G401 (cell line): ENCODE measurements at regions not wholly inside any gene's neighbourhood (a gene's known extent, or its start where the extent isn't known, plus 50 kb on each side); places are given as distances from the start of the nearest gene placed in this dataset.
"Not testable (repeated sequence)": the region's sequence is repeated elsewhere in the genome, so short reads cannot be mapped to it uniquely, and the experiment has no call there.

Experiments used
- DNase-seq: peaks from one replicate; pipeline ENCODE4 v3.0.0-alpha.2; 2015; ENCODE audit warnings: low spot score
- in situ Hi-C: cut with HindIII; loops from 2 replicates; pipeline ENCODE4 v1.10.0; 2016; ENCODE audit warnings: low sequenced_read_pairs, mixed read lengths

- DNase-seq: no peak
- in situ Hi-C loops: no loop called here
These were observed 208.6 kb upstream of the OR4E1 start for GRCh38 chr14:21882226-21882625.

DNA sequence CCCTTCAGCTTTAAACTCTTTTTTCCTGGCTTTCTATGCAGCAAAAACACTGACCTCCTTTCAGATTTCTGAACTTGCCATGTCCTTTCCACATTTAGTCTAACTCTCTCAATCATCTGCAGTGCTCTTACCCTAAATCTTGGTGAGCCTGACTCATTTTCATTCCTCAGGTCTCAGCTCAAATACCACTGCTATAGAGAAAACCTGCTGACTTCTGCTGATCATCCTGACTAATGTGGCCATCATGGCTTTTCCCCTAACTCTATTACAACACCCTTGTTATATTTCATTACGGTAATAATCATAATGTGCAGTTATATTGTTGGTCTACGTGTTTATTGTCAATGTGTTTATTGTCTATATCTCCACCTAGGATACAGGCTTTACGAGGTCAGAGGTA, 207.3 kb upstream of the OR4E1 start:
- in situ Hi-C loops: no loop called here
- no peak for DNase-seq

GRCh38 chr14:21875791-21876190, 202.2 kb upstream of the OR4E1 start:
- no peak for DNase-seq
- in situ Hi-C loops: no loop called here

GRCh38 chr14:21874946-21875345, 201.3 kb upstream of the OR4E1 start:
- no peak for DNase-seq
- in situ Hi-C loops: no loop called here

DNA sequence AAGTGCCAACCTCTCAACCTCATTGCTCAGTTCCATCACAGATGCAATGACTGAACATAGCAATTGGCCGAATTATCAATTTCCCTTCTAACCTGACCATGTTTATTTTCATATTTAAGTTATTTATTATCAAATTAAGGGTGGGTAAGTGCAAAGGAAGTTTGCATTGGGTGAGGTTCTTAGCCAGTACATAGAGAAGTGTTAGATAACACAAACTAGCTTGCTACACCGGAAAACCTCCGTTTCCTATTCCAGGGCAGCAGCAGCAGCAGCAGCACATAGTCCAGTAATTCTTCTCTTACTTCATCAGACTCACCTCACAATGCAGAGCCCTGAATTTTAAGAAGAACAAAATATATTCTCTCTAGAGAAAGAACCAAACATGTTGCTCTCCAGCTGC, 200.5 kb upstream of the OR4E1 start:
- in situ Hi-C loops: no loop called here
- DNase-seq: no peak

- in situ Hi-C loops: no loop called here
- peak; percentile 23 for DNase-seq
These were observed 194.9 kb upstream of the OR4E1 start for GRCh38 chr14:21868442-21869046.

DNA sequence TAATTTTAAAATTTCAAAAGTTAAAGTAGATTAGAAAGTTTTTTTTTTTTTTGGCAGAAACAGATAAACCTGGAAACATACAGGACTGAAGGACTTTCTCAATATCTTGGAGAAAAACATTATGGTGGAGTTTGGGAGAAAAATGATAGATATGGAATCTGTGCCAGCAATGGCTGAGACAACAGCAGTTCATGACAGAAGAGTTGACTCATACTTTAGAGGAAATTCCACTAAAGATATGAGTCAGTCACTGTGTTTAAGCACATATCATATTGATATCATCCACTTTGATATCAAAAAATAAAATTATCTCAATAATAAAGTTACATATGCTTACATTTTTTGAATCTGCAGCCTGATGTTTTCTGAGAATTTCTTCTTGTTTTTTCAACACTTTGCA, 193.9 kb upstream of the OR4E1 start:
- DNase-seq: no peak
- in situ Hi-C loops: no loop called here

DNA sequence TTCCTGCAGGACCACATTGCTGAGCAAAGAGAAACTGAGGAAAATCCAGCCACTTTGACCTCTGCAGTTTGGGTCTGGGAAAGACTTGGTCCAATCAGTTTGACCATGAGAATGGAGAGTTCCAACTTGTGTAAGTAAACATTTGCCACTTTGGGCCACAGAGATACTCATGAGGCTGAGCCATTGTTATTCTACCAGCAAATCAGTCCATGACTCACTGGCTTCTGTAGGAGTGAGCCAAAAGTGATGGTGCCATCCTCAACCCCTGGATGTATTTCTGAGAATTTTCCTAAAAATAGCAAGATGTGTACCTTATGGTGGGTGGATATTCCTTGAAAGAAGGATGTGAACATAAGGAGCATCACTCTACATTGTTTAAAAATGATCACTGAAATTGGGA, 192.9 kb upstream of the OR4E1 start:
- DNase-seq: no peak
- in situ Hi-C loops: no loop called here

DNA sequence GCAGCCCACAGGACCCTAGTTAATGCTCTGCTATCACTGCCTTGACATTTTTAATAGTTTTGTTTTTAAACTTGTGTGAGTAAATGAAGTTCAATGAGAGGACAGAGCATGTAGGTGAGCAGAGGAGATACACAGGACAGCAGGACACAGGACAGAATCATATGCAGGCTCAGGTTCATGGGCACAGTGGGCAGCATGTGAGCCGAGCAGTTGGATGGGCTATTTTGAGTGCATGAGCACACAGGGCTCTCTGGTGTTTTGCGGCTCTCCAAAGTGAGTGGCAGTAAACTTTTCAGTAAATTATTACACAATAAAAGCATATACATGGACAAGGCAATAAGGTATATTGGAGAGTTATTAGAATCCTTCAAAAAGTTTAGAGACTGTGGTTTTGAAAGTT, 189.7 kb upstream of the OR4E1 start:
- in situ Hi-C loops: no loop called here
- no peak for DNase-seq

- no peak for DNase-seq
- in situ Hi-C loops: no loop called here
These were observed 187.5 kb upstream of the OR4E1 start for GRCh38 chr14:21861153-21861552.

DNA sequence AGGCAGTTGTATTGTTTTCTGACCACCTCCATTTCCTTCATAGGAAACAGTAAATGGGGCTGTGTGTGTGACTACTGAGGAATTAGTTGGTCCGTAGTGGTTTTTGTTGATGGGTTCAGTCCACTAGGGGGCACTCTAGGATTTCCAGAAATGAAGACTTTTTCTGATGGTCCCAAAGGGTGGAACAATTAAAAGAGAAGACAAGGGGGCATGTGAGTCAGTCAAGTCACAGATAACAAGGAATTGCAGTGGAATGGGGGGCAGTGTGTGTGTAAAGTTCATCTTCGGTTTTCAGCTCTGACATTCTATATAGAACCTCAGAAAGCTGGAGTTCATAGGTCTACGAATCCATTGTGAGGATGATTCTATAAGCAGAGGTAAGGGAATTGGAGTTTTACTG, 186.6 kb upstream of the OR4E1 start:
- in situ Hi-C loops: no loop called here
- no peak for DNase-seq

DNA sequence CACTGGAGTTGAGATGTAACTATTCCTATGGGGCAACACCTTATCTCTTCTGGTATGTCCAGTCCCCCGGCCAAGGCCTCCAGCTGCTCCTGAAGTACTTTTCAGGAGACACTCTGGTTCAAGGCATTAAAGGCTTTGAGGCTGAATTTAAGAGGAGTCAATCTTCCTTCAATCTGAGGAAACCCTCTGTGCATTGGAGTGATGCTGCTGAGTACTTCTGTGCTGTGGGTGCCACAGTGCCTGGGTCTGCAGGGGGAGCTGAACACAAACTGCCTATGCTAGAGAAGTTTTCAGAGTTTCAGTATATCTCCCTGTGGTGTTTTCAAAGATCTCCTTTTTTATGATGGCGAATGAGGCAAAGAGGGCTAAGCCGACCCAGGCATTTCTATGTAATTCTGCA, 179.2 kb upstream of the OR4E1 start:
- in situ Hi-C loops: no loop called here
- DNase-seq: no peak

GRCh38 chr14:21852061-21852664, 178.5 kb upstream of the OR4E1 start:
- in situ Hi-C loops: no loop called here
- peak; percentile 8 for DNase-seq

DNA sequence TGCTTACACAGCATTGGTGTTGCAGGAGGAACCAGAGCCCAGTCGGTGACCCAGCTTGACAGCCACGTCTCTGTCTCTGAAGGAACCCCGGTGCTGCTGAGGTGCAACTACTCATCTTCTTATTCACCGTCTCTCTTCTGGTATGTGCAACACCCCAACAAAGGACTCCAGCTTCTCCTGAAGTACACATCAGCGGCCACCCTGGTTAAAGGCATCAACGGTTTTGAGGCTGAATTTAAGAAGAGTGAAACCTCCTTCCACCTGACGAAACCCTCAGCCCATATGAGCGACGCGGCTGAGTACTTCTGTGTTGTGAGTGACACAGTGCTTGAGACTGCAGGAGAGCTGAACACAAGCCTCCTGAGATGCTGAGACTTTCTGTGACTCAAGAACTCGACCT, 173.3 kb upstream of the OR4E1 start:
- DNase-seq, in situ Hi-C loops: not testable (repeated sequence)

GRCh38 chr14:21846227-21846885, 172.7 kb upstream of the OR4E1 start:
- in situ Hi-C loops: no loop called here
- DNase-seq: no peak

- in situ Hi-C loops: no loop called here
These were observed 167.1 kb upstream of the OR4E1 start for GRCh38 chr14:21840765-21841164.

DNA sequence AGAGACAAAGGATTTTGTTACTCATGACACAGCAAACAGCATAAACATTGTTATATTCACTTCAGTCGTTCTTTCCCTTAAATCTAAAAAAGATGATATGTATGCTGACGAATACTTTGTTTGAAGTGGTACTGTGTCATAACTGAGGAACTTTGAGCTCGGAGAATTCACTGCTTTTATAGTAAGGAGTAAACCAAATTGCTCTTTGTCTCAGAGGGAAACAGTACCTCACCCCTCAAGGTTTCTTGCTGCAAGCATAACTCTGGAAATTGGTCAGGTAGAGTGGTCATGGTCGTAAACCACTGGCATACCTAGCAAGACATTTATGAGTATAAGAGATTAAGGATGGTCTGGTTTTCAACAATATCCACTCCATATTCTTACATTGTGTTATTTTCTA, 160.2 kb upstream of the OR4E1 start:
- in situ Hi-C loops: no loop called here
- DNase-seq: no peak

More at GRCh38 chr14:21840765-21841164, 167.1 kb upstream of the OR4E1 start:
- DNase-seq: no peak

GRCh38 chr14:21825845-21826244, 152.2 kb upstream of the OR4E1 start:
- in situ Hi-C loops: no loop called here
- no peak for DNase-seq

DNA sequence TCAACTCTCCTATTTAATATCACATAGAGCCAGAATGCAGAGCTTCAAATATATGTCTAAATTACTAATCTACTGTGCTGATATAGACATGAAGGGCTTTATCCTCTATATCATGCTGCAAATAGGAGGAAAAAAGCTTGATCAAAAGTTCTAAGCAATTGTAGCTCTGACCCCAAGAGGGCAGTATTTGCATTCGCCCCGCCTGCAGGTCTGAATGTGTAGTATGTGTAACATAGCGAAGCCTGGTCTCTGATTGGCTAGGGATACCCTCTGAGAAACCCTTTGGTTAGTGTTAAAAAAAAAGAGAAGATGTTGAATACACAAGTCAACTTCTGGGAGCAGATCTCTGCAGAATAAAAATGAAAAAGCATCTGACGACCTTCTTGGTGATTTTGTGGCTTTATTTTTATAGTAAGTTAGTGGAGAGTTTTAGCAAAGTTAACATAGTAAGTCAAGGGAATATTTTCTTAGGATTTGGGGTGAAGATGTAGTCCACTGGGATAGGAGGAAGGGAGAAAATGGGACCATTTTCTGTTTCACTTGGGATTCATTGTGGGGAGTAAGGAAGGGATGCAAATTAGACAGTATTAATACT, 151.6 kb upstream of the OR4E1 start:
- in situ Hi-C loops: no loop called here
- DNase-seq: no peak

DNA sequence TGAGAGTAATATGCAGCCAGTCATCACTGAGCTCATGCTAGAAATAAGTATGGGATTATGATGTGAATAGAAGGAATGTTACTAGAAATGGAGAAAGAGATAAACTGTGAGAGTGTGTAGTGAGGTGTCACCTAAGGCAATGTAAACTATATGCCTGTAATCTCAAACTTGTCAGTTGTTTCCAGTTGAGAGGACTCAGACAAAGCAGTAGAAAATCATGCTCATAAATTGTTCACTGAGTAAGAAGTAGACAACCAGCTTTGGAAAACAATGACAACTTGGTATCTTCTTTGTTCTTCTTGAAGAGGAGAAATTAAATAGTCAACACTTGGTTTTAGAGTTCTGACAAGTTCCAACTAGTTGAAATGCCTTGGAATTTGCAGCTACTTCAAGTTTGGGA, 148.5 kb upstream of the OR4E1 start:
- in situ Hi-C loops: no loop called here
- DNase-seq: no peak

DNA sequence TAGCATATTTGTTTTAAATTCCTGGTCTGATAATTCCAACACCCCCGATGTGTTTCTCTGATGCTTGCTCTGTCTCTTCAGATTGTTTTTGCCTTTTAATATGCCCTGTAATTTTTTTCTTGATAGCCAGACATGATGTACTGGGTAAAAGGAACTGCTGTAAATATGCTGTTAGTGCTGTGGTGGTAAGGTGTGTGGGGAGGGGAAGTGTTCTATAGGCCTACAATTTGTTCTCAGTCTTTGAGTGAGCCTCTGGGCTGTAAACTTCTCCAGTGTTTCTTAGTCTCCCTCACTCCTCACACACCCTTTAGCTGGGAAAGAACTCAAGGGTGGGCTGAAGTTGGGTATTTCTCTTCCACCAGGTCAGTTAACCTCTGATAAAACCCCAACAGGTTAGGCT, 147.0 kb upstream of the OR4E1 start:
- no peak for DNase-seq
- in situ Hi-C loops: no loop called here
